HepG2 (cell line): ENCODE measurements at regions not wholly inside any gene's neighbourhood (a gene's known extent, or its start where the extent isn't known, plus 50 kb on each side); places are given as distances from the start of the nearest gene placed in this dataset.

Source experiments
- ATAC-seq: fragments of 200-7000 bp; cut with Tn5 transposase; 3 replicates; pipeline ENCODE4 v1.9.1; 2020; ENCODE audit warnings: mild to moderate bottlenecking, moderate library complexity
- BruUV-seq: library from RNA; stranded (reverse); fragments of 400-500 nt; replicated peaks from 2 replicates; lab custom pipeline; 2021; lab: Mats Ljungman, UMichigan
- CTCF ChIA-PET: fragments of 300-600 bp; formaldehyde crosslinking; extraction: SDS; loops from one replicate; lab custom pipeline; 2021; ENCODE audit warnings: low total read pairs, inconsistent platforms, low intra/inter-chr PET ratio; lab: Yijun Ruan, JAX
- POLR2A ChIA-PET: fragments of 350-600 bp; sonication (Branson Sonifier 250); formaldehyde crosslinking; loops from one replicate; lab custom pipeline; 2020; ENCODE audit warnings: antibody characterized with exemption, inconsistent platforms; lab: Yijun Ruan, JAX
- DNase-seq: peaks from one replicate; pipeline ENCODE4 v3.0.0-alpha.2; 2015; ENCODE audit warnings: low spot score
- FAIRE-seq: peaks from 3 replicates; lab custom pipeline; 2011; peaks lifted over from hg19 to GRCh38; lab: Jason Lieb, UNC
- H2AFZ ChIP-seq: one replicate; pipeline ENCODE4 v1.6.1; 2011; ENCODE audit warnings: low read length, inconsistent platforms
- H3K27ac ChIP-seq: fragments of 300-600 bp; 3 replicates; pipeline ENCODE4 v1.8.0; 2011; ENCODE audit warnings: mixed run types, mild to moderate bottlenecking, mixed read lengths, low read length, inconsistent platforms; ENCODE audit not compliant: insufficient read depth; ENCODE audit errors: extremely low read length
- H3K27me3 ChIP-seq, 2 experiments: fragments of 200-600 bp in 1 of 2; 2 replicates in 1 of 2; 3 replicates in 1 of 2; pipeline versions ENCODE4 v1.6.0 to v1.8.0; 2011; ENCODE audit warnings: low read length in 2 of 2, mild to moderate bottlenecking in 2 of 2, moderate library complexity in 2 of 2, inconsistent platforms in 1 of 2; ENCODE audit not compliant: insufficient read depth in 2 of 2, control insufficient read depth in 1 of 2
- H3K36me3 ChIP-seq, 2 experiments: fragments of 200-600 bp in 1 of 2; replicated peaks in 1 of 2; 2 replicates in 1 of 2; 3 replicates in 1 of 2; pipeline versions ENCODE4 v1.5.1 to v1.8.0; 2011; ENCODE audit warnings: low read length in 2 of 2, inconsistent platforms in 1 of 2; ENCODE audit not compliant: insufficient read depth in 2 of 2, control insufficient read depth in 1 of 2
- H3K4me1 ChIP-seq: 2 replicates; pipeline ENCODE4 v1.5.1; 2012; ENCODE audit warnings: low read length, inconsistent platforms; ENCODE audit not compliant: insufficient read depth
- H3K4me2 ChIP-seq: 2 replicates; pipeline ENCODE4 v1.6.0; 2011; ENCODE audit warnings: low read depth, low read length, inconsistent platforms
- H3K4me3 ChIP-seq, 3 experiments: fragments of 200-600 bp in 1 of 3; sonication (generic), shearing (Covaris generic) in 1 of 3; replicated peaks in 1 of 3; 2 replicates each; pipeline ENCODE4 v1.5.1; 2011 to 2016; ENCODE audit warnings: low read length in 3 of 3, inconsistent platforms in 2 of 3, low read depth in 2 of 3, mild to moderate bottlenecking in 2 of 3, control low read depth in 1 of 3, mixed read lengths in 1 of 3; ENCODE audit not compliant: insufficient read depth in 1 of 3
- H3K79me2 ChIP-seq: one replicate; pipeline ENCODE4 v1.6.1; 2011; ENCODE audit warnings: low read length, inconsistent platforms; ENCODE audit not compliant: insufficient read depth
- H3K9ac ChIP-seq: 2 replicates; pipeline ENCODE4 v1.6.0; 2011; ENCODE audit warnings: mild to moderate bottlenecking, low read depth, low read length, inconsistent platforms; ENCODE audit not compliant: insufficient read depth
- H3K9me3 ChIP-seq: 2 replicates; pipeline ENCODE4 v1.5.1; 2012; ENCODE audit warnings: mild to moderate bottlenecking, low read length
- H4K20me1 ChIP-seq: 2 replicates; pipeline ENCODE4 v1.6.0; 2011; ENCODE audit warnings: inconsistent platforms, mild to moderate bottlenecking, low read length, moderate library complexity; ENCODE audit not compliant: insufficient read depth
- BHLHE40 ChIP-seq: IDR thresholded peaks from 2 replicates; pipeline ENCODE4 v1.6.1; 2011; ENCODE audit warnings: low read length, improper control_type of control experiment
- CTCF ChIP-seq: sonication (generic); formaldehyde crosslinking; IDR thresholded peaks from 2 replicates; pipeline ENCODE4 v1.5.0; 2020; ENCODE audit warnings: mild to moderate bottlenecking, missing genetic modification reagents, moderate library complexity
- FOXA3 ChIP-seq: IDR thresholded peaks from 2 replicates; pipeline ENCODE4 v1.6.1; 2016; ENCODE audit warnings: missing genetic modification reagents, missing compliant biosample characterization
- GZF1 ChIP-seq: sonication (generic); formaldehyde crosslinking; IDR thresholded peaks from 2 replicates; pipeline ENCODE4 v1.5.1; 2020; ENCODE audit warnings: mild to moderate bottlenecking, missing genetic modification reagents
- HNF1B ChIP-seq: sonication (generic); formaldehyde crosslinking; IDR thresholded peaks from 2 replicates; pipeline ENCODE4 v1.5.1; 2020; ENCODE audit warnings: mild to moderate bottlenecking, moderate library complexity, missing genetic modification reagents
- HNRNPUL1 ChIP-seq: fragments of 200-400 bp; formaldehyde crosslinking; IDR thresholded peaks from 2 replicates; pipeline ENCODE4 v1.6.1; 2017; ENCODE audit warnings: low read depth, mild to moderate bottlenecking, low read length, moderate library complexity
- HOXA9 ChIP-seq: sonication (generic); formaldehyde crosslinking; IDR thresholded peaks from 2 replicates; pipeline ENCODE4 v1.8.1; 2022; ENCODE audit warnings: missing genetic modification reagents, mild to moderate bottlenecking, moderate library complexity, borderline replicate concordance
- KLF16 ChIP-seq, 2 experiments: sonication (generic) in 1 of 2; formaldehyde crosslinking in 1 of 2; IDR thresholded peaks; 2 replicates each; pipeline versions ENCODE4 v1.6.1 to v1.8.0; 2016 to 2023; ENCODE audit warnings: missing genetic modification reagents in 2 of 2, missing compliant biosample characterization in 1 of 2
- RCOR2 ChIP-seq: IDR thresholded peaks from 2 replicates; pipeline ENCODE4 v1.6.1; 2016; ENCODE audit warnings: missing biosample characterization, missing genetic modification reagents
- SMC3 ChIP-seq: IDR thresholded peaks from 2 replicates; pipeline ENCODE4 v1.6.1; 2011; ENCODE audit warnings: low read length, improper control_type of control experiment
- STAG1 ChIP-seq: sonication (generic); formaldehyde crosslinking; IDR thresholded peaks from 2 replicates; pipeline ENCODE4 v1.4.0; 2020; ENCODE audit warnings: missing genetic modification reagents
- TCF7 ChIP-seq: sonication (generic); IDR thresholded peaks from 2 replicates; pipeline ENCODE4 v1.6.1; 2016; ENCODE audit warnings: antibody characterized with exemption, low read depth
- U2AF1 ChIP-seq: fragments of 200-400 bp; formaldehyde crosslinking; optimal IDR thresholded peaks from 2 replicates; pipeline ENCODE3; 2017; ENCODE audit warnings: mild to moderate bottlenecking, low read depth, low read length
- ZBTB34 ChIP-seq: sonication (generic); formaldehyde crosslinking; IDR thresholded peaks from 2 replicates; pipeline ENCODE4 v1.8.0; 2022; ENCODE audit warnings: mild to moderate bottlenecking, missing genetic modification reagents
- ZFP91 ChIP-seq: sonication (generic); formaldehyde crosslinking; IDR thresholded peaks from 2 replicates; pipeline ENCODE4 v1.9.0; 2022; ENCODE audit warnings: missing genetic modification reagents, mild to moderate bottlenecking, borderline replicate concordance
- ZNF296 ChIP-seq: sonication (generic); formaldehyde crosslinking; conservative IDR thresholded peaks from 2 replicates; pipeline ENCODE4 v1.5.0; 2020; ENCODE audit warnings: mild to moderate bottlenecking, missing genetic modification reagents
- ZNF337 ChIP-seq: sonication (generic); formaldehyde crosslinking; IDR thresholded peaks from 2 replicates; pipeline ENCODE4 v1.5.1; 2020; ENCODE audit warnings: missing genetic modification reagents, low read depth, mild to moderate bottlenecking, borderline replicate concordance
- ZNF644 ChIP-seq: IDR thresholded peaks from 2 replicates; pipeline ENCODE4 v1.6.1; 2016; ENCODE audit warnings: low read depth
- WGBS: methylation state at CpG from one replicate; pipeline ENCODE4 v1.1.6; 2017; ENCODE audit warnings: low lambda C conversion rate; 5-methylcytosine and 5-hydroxymethylcytosine counted together
- in situ Hi-C: cut with HindIII; loops from 2 replicates; pipeline ENCODE4 v1.10.0; 2017; ENCODE audit warnings: low pct_unique_long_range_greater_than_20kb; ENCODE audit not compliant: extremely low pct_ligation_motif_present
- intact Hi-C: fragments of 100-400 bp; cut with micrococcal nuclease; formaldehyde crosslinking; loops from one replicate; pipeline ENCODE4 v1.10.0; 2022; ENCODE audit not compliant: unreplicated experiment

- no peak overlapping the region for H3K9ac ChIP-seq
- no peaks in the 10 kb centered on the region for H3K9me3 ChIP-seq
- ChIA-PET CTCF (interaction anchor here (0.8 to 1.0 kb wide), 2 partner anchors 222 to 467 kb away, joined by 3 to 4 read pairs; no protein-coding TSS in a partner anchor), POLR2A (no interaction called here)
- TF ChIP-seq HOXA9 (CRISPR knock-in tag), result no peak
- no peak for TF ChIP-seq RCOR2 (CRISPR knock-in tag)
- no peak for TF ChIP-seq ZNF296 (CRISPR knock-in tag)
- TF ChIP-seq ZFP91 (CRISPR knock-in tag), result no peak
- no peak for TF ChIP-seq U2AF1
- TF ChIP-seq CTCF (CRISPR knock-in tag), result peak; percentile 71
- TF ChIP-seq GZF1 (CRISPR knock-in tag), result no peak
- TF ChIP-seq STAG1 (CRISPR knock-in tag), result peak; percentile 62
- TF ChIP-seq SMC3, result peak; percentile 67
- TF ChIP-seq TCF7, result no peak
- 0 out of 4 replicates have a peak, but pooled peaks of 1 of the 2 experiments have one; percentile 6 for TF ChIP-seq KLF16 (CRISPR knock-in tag; IDR thresholded peaks at IDR 0.05)
- no peak for TF ChIP-seq HNRNPUL1
- TF ChIP-seq HNF1B, result no peak
- TF ChIP-seq ZBTB34, result no peak
- TF ChIP-seq BHLHE40, result peak; percentile 49; the same call in 1 of the 2 replicates
- peak; percentile 68 for TF ChIP-seq ZNF644 (CRISPR knock-in tag)
- TF ChIP-seq FOXA3 (CRISPR knock-in tag), result 0 out of 2 replicates have a peak, but pooled peaks have one; percentile 1
- no peak for TF ChIP-seq ZNF337 (CRISPR knock-in tag)
- H4K20me1 ChIP-seq, result no peaks in the 10 kb centered on the region; the same call in 1 of the 2 replicates
- no peak overlapping the region for H3K4me3 ChIP-seq
- 31% methylated on average over 5 of the region's 5 CpGs for WGBS
- peak; percentile 42 for DNase-seq
- H3K79me2 ChIP-seq, result no peaks in the 10 kb centered on the region
- no TSS peak for BruUV-seq
- no peaks in the 10 kb centered on the region for H3K27me3 ChIP-seq
- peak overlapping the region; percentile 39 for H3K4me2 ChIP-seq
- in situ Hi-C loops (loop anchor here (25.0 kb wide), 1 partner anchor 471 kb away; no protein-coding TSS in a partner anchor), intact Hi-C loops (loop anchor here (2.0 to 10.0 kb wide), 8 partner anchors 66 to 716 kb away; no protein-coding TSS in a partner anchor)
- H2AFZ ChIP-seq, result no peak overlapping the region
- H3K36me3 ChIP-seq, result no peaks in the 10 kb centered on the region
- H3K27ac ChIP-seq, result no peak overlapping the region
- peaks cover 12% of the 10 kb centered on the region for H3K4me1 ChIP-seq
- FAIRE-seq, result peak; percentile 73
- ATAC-seq, result peak; percentile 90
These were observed 371.7 kb upstream of the GBE1 start for GRCh38 chr3:82133070-82133606.
